Mammary epithelial cell (primary cell): ENCODE measurements at regions not wholly inside any gene's neighbourhood (a gene's known extent, or its start where the extent isn't known, plus 50 kb on each side); places are given as distances from the start of the nearest gene placed in this dataset.

Experiments
- CTCF ChIP-seq, 2 donors: IDR thresholded peaks in 1 of 2; conservative IDR thresholded peaks in 1 of 2; 2 replicates each; pipeline ENCODE4 v1.5.1; 2011 to 2012; ENCODE audit warnings: inconsistent platforms in 2 of 2, low read length in 2 of 2, mild to moderate bottlenecking in 2 of 2, control low read depth in 1 of 2, low read depth in 1 of 2; ENCODE audit not compliant: insufficient read depth in 1 of 2; ENCODE audit errors: extremely low read depth in 1 of 2
- EZH2 ChIP-seq: IDR thresholded peaks from 2 replicates; pipeline ENCODE4 v1.6.1; 2012; ENCODE audit warnings: low read length, inconsistent platforms, borderline replicate concordance

DNA sequence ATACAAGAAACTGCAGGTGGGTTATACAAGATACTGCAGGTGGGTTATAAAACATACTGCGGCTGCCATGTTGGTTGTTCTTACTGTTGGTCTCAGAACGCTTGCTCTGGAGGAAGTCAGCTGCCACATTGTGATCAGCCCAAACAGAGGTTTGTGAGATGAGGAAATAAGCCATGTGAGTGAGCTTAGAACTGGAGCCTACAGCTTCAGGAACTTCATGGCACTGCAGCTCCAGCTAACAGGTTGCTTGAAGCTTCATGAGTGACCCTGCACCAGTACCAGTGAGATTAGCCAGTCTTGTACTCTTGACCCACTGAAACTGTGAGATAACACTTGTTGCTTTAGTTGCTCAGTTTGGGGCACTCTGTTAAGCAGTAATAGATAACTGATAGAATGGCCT lies 74.5 kb upstream of the PRKCQ start:
- TF ChIP-seq CTCF (conservative IDR thresholded peaks at IDR 0.05 in 1 of 2, IDR thresholded peaks at IDR 0.05 in 1 of 2; ENCODE audit: extremely low read depth in 1 of 2, insufficient read depth in 1 of 2, low read depth in 1 of 2, low read length in 2 of 2): no peak
- no peak for TF ChIP-seq EZH2
